HUES48 (cell line): ENCODE measurements at regions not wholly inside any gene's neighbourhood (a gene's known extent, or its start where the extent isn't known, plus 50 kb on each side); places are given as distances from the start of the nearest gene placed in this dataset.
"Not testable (repeated sequence)": the region's sequence is repeated elsewhere in the genome, so short reads cannot be mapped to it uniquely, and the experiment has no call there.

Source experiments
- H3K27ac ChIP-seq: one replicate; pipeline ENCODE4 v1.7.0; 2013; ENCODE audit warnings: low read depth, low read length, inconsistent platforms
- H3K27me3 ChIP-seq: 2 replicates; pipeline ENCODE4 v1.6.1; 2013; ENCODE audit warnings: mild to moderate bottlenecking, low read length; ENCODE audit not compliant: control insufficient read depth, insufficient read depth
- H3K36me3 ChIP-seq: 2 replicates; pipeline ENCODE4 v1.6.1; 2013; ENCODE audit warnings: low read length; ENCODE audit not compliant: control insufficient read depth, insufficient read depth
- H3K4me1 ChIP-seq: 2 replicates; pipeline ENCODE4 v1.6.1; 2013; ENCODE audit warnings: mild to moderate bottlenecking, low read length; ENCODE audit not compliant: control insufficient read depth, insufficient read depth
- H3K4me3 ChIP-seq: 2 replicates; pipeline ENCODE4 v1.5.1; 2013; ENCODE audit warnings: mild to moderate bottlenecking, low read depth, low read length
- H3K9ac ChIP-seq: 2 replicates; pipeline ENCODE4 v1.6.1; 2013; ENCODE audit warnings: mild to moderate bottlenecking, low read depth, low read length, moderate library complexity
- H3K9me3 ChIP-seq: 2 replicates; pipeline ENCODE4 v1.6.1; 2013; ENCODE audit warnings: low read length; ENCODE audit not compliant: control insufficient read depth, insufficient read depth

DNA sequence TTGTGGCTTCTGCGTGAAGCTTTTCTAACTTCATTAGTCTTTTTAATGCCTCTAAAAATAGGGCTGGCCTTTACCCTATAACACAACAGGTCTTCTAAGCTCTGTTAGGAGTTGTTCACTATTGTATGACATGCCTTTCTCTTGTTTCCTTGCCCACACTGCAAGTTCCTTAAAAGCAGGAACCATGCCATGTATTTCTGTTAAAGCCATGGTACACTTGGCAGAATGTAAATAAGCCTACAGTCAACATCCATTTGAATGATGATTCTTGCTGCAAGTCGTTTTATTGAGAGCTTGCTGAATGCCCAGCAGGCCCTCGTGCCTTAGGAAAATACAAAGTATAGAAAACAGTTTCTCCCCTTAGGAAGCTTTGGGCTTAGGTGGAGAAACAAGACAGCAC, 214.6 kb downstream of the DUSP10 start:
- Histone ChIP-seq H3K36me3 (no peaks in the 10 kb centered on the region), H3K4me1 (peaks cover 6% of the 10 kb centered on the region; the same call in 1 of the 2 replicates), H3K4me3 (no peak overlapping the region), H3K9ac (no peak overlapping the region), H3K27me3 (no peaks in the 10 kb centered on the region), H3K27ac (no peak overlapping the region), H3K9me3 (no peaks in the 10 kb centered on the region)

DNA sequence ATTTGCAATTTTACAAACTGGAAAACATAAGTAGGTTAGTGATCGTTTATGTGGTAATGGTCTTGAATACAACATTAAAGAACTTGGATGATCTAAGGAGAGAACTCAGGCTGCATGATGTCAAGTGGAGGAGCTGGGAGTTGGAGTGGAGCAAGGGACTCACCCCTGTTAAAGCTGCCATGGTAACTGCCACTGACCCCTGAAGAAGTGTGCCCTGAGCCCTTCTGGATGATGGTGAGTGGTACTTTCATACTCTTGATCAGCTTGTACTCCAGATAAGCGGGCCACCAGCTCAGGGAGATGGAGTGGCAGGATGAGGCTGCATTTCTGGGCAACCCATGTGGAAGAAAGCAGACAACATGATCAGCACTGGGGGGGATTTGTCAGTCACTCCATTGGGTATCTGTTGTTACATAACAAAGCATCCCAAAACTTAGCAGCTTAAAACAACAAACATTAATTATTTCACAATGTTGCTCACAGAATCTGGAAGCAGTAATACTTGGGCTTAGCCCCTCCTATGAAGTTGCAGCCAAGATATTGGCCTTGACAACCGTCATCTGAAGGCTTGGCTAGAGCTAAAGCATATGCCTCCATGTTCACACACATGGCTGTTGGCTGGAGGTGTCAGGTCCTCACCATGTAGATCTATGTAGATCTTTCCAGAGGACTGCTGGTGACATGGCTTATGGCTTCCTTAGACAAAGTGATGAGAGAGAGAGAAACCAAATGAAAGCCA, 213.8 kb downstream of the DUSP10 start:
- H3K27me3 ChIP-seq = no peaks in the 10 kb centered on the region
- no peaks in the 10 kb centered on the region for H3K36me3 ChIP-seq
- H3K9me3 ChIP-seq = no peaks in the 10 kb centered on the region
- no peak overlapping the region for H3K9ac ChIP-seq
- H3K4me3 ChIP-seq = no peak overlapping the region
- H3K4me1 ChIP-seq = peaks cover 6% of the 10 kb centered on the region; the same call in 1 of the 2 replicates
- H3K27ac ChIP-seq = no peak overlapping the region

DNA sequence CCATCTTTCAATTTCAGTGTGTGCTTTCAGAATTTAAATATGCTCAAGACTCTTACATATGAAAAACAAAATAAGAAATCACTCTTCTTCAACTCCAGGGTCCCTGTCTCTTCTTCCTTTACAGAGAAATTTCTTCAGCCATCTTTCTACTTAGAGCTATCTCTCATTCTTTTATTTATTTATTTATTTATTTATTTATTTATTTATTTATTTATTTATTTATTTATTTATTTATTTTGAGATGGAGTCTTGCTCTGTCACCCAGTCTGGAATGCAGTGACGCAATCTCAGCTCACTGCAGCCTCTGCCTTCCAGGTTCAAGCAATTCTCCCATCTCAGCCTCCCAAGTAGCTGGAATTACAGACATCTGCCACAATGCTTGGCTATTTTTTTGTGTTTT, 211.7 kb downstream of the DUSP10 start:
- H3K4me1 ChIP-seq, H3K27ac ChIP-seq, H3K36me3 ChIP-seq, H3K4me3 ChIP-seq, H3K9ac ChIP-seq, H3K9me3 ChIP-seq, H3K27me3 ChIP-seq: not testable (repeated sequence)

DNA sequence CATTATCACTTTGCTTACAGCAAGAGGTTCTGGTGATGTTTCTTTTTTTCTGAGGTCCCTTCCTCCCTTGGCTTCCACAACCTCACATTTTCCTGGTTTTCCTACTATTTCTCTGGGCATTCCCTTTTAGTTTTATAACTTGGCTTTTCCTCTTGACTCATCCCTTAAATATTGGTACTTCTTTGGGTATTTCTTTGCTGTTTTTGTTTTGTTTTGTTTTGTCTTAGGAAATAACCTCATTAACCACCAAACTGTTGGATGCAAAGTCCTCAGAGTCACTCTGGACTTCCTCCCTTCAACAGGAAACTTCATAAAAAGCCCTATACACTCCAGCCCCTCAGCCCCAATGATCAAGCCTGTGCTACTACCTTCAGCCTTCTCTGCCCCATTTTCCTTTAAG, 211.1 kb downstream of the DUSP10 start:
- no peaks in the 10 kb centered on the region for H3K27me3 ChIP-seq
- H3K9ac ChIP-seq = no peak overlapping the region
- no peaks in the 10 kb centered on the region for H3K9me3 ChIP-seq
- H3K4me1 ChIP-seq = peaks cover 6% of the 10 kb centered on the region; the same call in 1 of the 2 replicates
- H3K27ac ChIP-seq = no peak overlapping the region
- H3K36me3 ChIP-seq = no peaks in the 10 kb centered on the region
- H3K4me3 ChIP-seq = no peak overlapping the region

DNA sequence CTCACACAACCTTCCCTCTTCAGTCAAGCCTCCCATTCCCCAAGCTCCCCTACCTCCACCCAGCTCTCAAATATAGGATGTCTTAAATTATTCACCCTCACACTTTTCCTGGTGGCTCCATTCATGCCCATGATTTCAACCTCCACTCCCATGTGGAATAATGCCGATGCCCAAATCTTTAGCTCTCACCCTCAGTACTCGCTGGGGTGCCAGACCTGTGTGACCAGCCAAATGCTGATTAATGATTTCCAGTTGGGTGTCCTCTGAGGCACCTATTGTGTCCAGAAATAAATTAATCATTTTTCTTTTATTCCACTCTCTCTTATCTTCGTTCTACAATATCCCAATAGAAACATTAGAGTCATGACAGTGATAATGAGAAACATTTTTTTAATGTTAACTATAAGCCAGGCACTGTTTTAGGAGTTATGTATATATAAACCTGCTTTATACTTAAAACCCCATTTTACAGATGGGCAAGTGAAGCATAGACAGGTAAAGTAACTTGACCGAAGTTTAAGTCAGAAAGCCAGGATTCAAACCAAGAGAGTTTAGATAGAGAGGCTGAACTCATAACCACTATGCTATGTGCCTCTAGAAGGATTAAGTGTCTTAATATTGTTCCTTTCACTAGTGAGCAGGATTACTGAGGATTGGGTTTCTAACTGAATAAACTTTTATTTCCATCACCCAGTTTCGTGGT, 209.7 kb downstream of the DUSP10 start:
- Histone ChIP-seq H3K9me3 (no peaks in the 10 kb centered on the region), H3K27me3 (no peaks in the 10 kb centered on the region), H3K4me1 (peaks cover 4% of the 10 kb centered on the region; the same call in 1 of the 2 replicates), H3K4me3 (no peak overlapping the region), H3K27ac (no peak overlapping the region), H3K9ac (no peak overlapping the region), H3K36me3 (no peaks in the 10 kb centered on the region)

DNA sequence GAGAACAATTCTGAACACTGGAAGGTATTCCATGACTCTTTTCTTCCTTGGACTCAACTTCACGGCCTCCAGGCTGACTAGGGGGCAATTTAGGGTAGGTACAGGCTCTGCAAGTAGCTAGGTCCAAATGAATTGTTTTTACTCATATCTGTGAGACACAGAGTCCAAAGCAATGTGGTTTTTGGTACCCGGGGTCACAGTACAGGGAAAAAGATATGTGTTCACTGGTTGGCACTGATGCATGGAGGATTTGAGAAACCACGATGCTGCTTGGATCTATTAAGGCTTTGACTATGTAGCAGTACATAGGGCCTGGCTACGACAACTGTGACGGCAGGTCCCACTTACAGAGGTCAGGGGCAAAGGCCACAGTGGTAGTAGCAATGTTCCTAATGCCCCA, 200.6 kb downstream of the DUSP10 start:
- Histone ChIP-seq H3K4me3 (no peak overlapping the region), H3K27me3 (no peaks in the 10 kb centered on the region), H3K36me3 (no peaks in the 10 kb centered on the region), H3K9me3 (no peaks in the 10 kb centered on the region), H3K27ac (no peak overlapping the region), H3K9ac (no peak overlapping the region), H3K4me1 (peaks cover 10% of the 10 kb centered on the region)

DNA sequence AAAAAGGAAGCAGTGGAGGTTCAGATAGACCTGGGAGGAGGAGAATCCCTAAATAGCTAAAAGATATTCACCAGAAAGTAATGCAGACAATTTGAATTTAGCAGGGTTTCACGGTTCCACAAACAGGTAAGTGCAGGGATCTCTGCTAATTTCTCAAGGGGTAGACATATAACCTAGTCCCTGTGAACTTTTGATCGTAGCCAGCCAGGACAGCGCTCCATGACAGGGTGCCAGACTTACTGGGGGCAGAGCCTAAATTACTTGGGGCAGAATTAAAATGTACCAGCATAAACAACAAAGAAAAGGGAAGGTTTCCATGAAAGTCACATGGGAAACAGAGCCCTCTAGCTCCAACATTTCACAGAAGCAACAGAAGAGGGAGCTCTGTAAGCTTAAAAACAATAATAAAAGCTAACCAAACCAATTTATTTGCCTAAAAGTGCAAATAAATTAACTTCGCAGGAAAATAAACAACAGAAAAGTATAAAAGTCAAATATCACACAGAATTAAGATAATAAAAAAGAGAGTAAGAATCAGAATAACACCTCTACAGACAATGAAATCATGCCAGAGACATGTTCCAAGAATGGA, 198.3 kb downstream of the DUSP10 start:
- Histone ChIP-seq H3K36me3 (no peaks in the 10 kb centered on the region), H3K9ac (no peak overlapping the region), H3K27me3 (no peaks in the 10 kb centered on the region), H3K27ac (no peak overlapping the region), H3K4me1 (peaks cover 10% of the 10 kb centered on the region), H3K9me3 (no peaks in the 10 kb centered on the region), H3K4me3 (no peak overlapping the region)

DNA sequence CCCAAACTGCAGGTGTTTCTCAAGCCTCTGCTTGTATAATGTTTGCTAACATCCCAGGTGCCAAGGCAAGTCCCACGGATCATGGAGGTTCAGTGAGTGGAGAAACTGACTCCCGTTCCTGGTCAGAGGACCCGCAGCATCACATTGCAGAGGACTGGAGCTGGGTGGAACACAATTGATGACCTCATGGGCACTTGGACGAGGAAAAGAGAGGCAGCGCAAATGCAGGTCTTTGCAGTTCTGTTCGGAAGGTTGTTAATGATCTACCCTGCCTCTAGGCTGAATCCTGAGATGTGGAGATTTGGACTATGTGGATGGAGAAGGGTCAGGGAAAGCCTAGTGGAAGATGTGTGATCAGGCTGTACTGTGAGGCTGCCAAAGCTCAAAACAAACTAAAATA, 192.9 kb downstream of the DUSP10 start:
- Histone ChIP-seq H3K4me3 (no peak overlapping the region), H3K27me3 (no peaks in the 10 kb centered on the region), H3K4me1 (no peaks in the 10 kb centered on the region), H3K9me3 (no peaks in the 10 kb centered on the region), H3K27ac (no peak overlapping the region), H3K36me3 (no peaks in the 10 kb centered on the region), H3K9ac (no peak overlapping the region)

DNA sequence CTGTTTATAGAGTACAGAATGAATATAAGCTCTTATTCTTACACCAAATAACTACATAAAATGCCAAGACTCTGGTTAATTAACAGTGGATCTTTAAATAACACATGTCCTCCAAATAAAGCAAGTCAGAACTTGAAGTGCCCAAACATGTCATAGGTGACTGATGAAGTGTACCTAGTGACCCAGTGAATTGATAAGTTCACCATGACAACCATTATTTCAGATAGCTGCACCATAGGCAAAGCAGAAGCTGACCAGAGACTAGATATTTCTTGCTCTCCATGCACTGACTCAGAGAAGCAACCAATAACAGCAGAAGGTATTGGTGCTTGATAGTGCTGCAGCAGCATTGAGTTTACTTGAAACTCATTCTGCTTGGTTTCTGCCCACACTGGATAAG, 192.1 kb downstream of the DUSP10 start:
- Histone ChIP-seq H3K27ac (no peak overlapping the region), H3K4me3 (no peak overlapping the region), H3K36me3 (no peaks in the 10 kb centered on the region), H3K9me3 (no peaks in the 10 kb centered on the region), H3K4me1 (no peaks in the 10 kb centered on the region), H3K9ac (no peak overlapping the region), H3K27me3 (no peaks in the 10 kb centered on the region)

DNA sequence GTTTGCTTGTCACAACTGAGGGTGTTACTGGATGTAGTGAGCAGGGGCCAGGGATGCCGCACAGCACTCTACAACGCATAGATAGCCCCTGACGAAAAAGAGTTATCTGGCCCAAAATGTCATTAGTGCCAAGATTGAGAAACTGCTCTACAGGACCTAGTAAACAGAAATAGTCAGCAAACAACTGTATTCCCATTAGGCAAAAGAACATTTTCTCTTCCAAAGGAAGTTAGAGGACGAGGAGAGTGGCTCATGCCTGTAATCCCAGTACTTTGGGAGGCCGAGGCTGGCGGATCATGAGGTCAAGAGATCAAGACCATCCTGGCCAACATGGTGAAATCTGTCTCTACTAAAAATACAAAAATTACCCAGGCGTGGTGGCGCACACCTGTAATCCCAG, 189.1 kb downstream of the DUSP10 start:
- not testable (repeated sequence) for H3K27me3 ChIP-seq, H3K27ac ChIP-seq, H3K4me1 ChIP-seq, H3K9me3 ChIP-seq, H3K4me3 ChIP-seq, H3K36me3 ChIP-seq, H3K9ac ChIP-seq

DNA sequence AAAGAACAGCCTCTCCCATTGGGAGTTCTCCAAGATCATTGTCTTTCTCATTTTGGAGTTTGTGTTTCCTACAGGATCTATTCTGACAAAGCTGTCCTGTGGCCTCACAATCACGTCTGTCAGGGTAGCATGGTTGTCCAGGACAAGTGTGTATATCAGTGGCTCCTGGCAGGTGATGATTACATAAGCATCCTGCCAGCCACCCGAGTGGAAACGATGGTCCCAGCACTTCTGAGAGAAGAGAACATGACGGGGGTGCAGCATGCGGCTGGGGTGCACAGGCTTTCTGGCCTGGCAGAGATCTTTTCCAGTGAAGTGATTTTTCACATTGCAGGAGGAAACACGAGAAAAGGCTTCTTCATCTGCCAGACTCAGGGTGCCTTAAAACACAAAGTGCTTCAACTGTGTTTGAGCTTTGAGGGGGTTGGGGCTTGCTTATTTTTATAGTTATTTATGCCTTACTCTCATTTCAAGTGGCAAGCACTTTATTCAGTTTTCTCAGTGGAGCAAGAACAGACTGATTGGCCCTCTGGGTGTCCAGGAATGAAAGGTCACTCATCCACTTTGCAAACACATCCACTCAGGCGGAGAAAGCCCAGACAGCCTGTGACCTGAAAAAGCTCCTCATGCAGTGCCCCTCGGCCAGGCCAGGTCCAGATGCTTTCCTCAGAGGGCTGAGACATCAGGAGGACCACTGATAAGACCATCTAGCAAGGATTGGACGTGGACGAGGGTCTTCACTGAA, 186.0 kb downstream of the DUSP10 start:
- Histone ChIP-seq H3K27ac (no peak overlapping the region), H3K9me3 (no peaks in the 10 kb centered on the region), H3K36me3 (no peaks in the 10 kb centered on the region), H3K27me3 (no peaks in the 10 kb centered on the region), H3K4me3 (no peak overlapping the region), H3K9ac (no peak overlapping the region), H3K4me1 (no peaks in the 10 kb centered on the region)
